CD4-positive, alpha-beta T cell treated with Interleukin-6 for 4 hours (primary cell): ENCODE measurements at regions not wholly inside any gene's neighbourhood (a gene's known extent, or its start where the extent isn't known, plus 50 kb on each side); places are given as distances from the start of the nearest gene placed in this dataset.

Experiments used
- DNase-seq: peaks from one replicate; pipeline ENCODE4 v3.0.0-alpha.2; 2020; ENCODE audit warnings: mixed read lengths

DNA sequence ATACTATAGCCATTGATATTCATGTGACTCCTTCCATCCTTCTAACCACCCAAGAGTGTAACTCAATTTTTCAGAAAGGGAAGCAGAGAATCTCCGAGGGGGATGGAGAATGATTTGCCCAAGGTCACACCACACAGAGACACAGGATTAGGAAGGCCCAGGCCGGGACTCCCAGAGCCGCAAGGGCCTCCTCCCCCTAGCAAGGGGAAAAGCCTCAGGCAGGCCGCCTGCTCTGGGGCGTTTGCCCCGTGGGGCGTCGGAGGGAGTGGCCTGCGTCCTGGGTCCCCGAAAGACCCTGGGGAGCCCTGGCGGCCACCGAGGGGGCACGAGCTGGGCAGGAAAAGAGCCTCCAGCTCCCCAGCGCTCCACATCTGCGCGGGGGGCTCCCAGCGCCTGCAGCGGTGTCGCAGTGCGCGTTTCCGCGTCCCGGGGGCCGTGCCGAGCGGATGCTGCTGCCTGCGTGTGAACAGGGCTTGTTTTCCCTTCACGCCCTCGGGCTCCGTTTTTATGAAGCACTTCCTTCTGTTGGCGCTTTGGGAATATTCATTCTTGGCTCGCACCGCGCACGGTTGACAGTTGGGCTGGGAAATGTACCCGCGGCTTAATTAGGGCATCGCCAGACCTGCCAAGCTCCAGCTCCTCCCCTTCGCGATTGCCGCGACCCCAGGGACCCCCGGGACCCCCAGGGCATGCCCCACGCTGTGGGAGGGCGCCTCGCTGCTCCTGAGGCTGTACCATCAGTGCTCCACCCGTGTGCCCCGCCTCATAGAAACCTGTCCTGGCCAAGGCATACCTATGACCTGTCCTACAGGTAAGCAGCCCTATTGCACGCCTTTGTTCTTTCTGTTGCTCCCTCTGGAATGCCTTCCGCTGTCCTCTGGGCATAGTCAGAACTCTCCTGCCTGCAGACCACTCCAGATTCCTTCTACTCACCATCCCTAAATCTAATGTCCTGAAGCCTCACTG is 158.9 kb upstream of the GLI2 start:
- no peak for DNase-seq

DNA sequence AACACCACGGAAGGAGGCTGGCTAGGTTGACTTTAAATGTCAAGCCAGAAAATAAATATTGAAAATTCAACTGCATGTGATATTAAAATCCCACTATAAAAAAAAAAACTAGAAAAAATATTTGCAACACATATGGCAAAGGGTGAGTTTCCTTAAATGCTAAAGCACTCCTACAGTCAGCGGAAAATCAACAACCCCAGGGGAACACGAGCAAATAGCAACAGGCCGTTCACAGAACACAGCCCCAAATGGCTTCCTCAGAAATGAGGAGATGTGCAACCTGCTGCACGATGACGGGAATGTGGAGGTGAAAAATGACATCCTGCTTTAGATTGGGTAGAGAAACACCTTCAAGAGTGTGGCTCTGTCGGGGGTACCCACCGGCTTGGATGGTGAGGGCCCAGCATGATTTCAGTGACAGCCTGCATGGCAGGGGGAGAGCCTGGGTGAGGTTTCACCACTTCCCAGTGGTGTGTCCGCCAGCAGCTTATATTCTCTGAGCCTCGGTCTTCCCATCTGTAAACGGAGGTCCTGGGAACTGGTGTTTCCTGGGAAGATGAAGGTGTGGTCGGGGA is 157.9 kb upstream of the GLI2 start:
- DNase-seq: no peak

DNA sequence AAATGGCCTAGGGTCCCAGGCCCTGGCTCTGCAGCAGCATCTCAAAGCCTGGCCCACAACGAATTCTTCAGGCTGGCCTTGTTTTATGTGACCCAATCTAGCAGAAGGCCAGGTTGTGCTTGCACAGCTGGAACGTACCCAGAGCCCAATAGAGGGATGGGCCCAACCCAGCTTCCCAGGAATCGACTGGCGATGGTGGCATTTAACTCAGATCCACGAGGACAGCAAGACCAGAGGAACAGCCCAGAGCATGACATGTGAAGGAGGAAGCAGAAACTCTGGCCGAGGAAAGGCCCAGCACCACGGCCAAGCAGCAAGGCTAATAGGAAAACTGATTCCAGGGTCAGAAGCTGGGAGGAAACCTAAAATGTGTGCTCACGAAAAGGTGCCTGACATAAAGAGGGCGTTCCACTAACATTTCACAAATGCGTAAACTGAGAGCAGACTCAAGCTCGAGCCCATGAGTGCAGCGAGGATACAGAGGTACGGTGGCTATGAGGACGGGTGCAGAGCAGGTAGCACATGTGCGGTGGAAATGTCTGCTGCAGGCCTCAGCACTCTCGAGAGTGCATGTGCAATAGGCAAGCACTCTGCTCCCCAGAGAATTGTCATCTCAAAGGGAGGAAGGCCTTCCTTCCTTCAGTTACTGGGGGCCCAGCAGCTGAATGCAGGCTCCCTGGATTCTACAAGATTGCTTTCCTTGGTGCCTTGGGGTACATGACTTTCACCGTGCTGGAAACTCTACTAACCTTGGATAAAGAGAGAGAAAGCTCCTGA is 156.9 kb upstream of the GLI2 start:
- DNase-seq: no peak

DNA sequence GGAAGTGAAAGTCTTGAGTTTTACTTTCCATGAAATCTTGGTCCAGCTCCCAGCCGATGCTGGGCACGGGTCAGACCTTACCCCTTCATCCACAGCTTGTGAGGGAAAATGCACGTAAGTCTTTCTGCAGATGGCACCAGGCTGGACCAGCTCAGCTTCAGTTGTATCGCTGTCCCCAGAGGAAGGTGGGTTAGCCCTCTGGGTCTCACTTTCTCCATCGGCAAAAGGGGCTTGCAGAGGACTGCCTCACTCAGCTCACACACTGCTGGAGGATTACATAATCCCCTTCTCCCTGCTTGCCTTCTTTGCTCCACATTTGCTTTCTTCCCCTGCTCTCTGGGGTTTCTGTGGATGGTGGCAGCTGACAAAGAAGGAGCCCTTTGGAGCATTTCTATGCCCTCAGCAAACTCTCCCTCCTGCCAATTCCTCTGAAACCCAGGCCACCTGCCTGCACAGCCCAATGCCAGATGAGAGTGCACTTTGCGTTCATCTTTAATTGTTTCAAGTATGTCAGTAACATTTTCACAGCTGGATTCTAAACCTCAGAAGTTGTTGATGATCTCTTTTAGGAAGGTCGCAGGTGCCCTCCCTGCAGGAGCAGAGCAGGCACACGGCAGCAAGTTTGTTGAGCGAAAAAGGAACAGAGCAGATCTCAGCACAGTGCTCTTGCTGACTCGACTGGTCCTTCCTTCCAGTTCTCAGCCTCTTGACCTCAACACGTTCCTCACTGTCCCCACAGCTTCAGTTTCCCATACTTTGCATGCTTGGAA is 155.6 kb upstream of the GLI2 start:
- DNase-seq: no peak

DNA sequence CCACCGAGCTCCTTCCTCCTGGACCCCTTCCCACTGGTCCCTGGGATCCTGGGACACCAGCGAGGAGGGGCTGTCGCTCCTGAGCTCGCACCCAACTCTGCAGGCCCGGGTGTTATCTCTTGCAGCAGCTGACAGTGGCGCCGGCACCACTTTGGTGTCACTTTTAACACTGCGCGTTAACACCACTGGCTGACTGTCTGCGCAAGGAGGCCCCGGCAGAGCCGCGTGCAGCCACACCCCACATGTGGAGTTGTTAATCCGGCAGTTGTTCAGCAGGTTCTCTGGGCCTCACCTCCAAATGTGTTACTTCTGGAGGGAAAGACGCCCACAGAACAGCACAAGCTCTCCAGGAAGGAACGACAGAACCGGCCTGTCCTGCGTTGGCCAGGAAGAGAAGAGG is 155.0 kb upstream of the GLI2 start:
- DNase-seq: no peak

DNA sequence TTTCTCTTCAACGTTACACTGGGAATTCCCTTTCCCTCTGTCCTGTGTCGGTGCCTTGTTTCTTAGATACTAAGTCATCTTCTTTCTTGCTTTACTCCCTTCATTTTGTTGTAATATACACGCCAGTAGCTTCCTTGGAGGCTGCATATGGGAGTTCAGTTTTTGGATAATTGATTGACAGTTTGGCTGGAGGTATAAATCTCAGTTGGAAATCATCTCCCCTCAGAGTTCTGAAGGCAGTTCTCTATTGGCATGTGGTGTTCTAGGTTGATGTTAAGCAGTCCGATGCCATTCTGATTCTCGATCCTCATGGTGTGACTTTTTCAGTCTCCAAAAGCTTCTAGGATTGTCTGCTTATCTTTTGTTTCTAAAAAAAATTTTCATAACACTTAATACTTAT is 152.5 kb upstream of the GLI2 start:
- DNase-seq: no peak

DNA sequence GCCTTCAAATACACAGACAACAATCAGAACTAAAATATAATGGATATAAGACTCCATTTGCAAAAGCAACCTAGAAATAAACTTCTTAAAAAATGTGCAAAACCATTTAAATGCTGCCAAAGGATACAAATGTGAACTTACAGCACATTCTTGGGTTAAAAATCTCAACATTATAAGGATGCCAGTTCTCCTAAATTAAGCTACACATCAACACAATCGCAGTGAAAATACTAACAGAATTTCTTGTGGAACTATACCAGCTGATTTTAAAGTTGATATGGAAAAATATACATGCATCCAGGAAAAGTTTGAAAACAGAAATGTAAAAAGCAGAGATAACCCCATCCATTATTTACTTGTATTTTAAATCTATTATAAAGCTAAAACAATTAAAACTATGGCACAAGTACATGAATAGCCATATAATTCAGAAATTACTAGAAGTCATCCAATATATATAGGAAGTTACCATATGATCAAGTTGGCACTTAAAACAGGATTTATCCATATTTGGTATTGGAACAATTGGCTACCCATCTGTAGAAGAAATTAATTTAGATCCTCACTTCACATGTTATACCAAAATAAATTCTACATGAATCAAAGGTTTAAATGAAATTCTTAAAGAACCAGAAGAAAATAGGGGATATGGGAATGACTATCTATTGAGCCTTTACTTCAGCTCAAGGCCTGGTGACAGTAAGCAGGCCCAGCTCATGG is 151.7 kb upstream of the GLI2 start:
- DNase-seq: no peak

DNA sequence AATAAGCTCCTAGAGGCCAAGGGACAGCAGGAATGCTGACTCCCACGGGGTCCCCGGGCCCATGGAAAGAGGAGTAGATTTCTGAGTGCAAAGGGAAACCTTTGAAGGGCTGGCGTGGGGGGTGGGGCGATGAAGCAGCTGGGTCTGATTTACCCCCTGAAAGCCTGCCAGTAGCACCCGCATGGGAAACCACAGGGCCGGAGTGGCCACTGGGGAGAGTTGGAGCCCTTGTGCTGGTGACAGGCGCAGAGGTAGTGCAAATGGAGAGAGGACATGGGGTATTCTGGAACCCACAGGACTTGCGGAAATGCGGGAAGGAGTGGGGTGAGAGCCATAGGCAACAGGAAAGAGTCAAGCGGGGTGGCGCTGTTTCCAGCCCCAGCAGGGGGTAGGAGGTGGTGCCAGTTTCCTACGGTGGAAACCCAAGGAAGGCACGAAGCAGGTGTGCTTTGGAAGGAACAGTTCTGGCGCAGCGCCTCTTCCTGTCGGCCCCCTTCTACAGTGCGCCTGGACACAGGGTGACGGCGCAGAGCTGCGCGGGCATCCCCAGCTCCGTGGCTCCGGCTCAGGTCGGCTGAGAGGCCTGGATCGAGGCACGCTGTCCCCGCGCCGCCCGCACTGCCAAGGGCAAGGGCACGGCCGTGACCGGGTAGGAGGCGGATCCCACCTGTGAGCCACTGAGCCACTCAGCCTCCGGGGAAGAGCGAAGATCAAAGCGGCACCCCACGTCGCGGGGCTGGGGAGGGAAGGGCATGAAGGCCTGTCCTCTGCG is 149.0 kb upstream of the GLI2 start:
- DNase-seq: no peak

DNA sequence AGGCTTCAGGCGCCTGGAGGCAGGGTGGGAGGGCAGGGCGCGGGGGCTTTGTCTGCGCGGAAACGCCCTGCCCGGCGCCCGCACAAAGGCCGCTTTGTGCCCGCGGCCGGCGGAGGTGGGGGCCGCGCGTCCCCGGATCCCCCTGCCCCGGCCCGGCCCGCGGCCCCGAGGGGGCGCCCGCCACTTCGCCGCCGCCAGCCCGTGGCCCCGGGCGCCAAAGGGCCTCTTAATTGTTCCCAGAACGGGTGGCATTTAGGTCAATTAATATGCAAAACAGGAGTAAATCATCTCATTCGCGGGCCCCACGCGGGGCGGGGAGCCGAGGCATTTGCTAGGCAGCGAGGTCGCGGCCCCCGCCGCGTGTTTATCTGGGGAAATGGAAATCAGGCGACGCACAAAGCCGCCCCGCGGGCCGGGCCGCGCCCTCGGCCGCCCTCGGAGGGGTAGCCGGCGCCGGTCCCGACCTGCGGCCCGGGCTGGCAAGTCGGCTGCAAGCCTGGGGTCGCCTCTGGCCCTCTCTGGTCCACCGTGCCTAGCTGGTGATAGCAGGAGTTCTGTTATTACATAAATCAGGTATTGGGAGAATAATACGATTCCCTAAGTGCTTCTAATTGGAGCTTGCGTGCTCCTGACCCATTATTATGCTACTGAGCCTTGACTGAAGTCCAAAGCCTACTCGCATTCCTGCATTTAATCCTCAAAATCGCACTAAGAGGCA is 148.2 kb upstream of the GLI2 start:
- no peak for DNase-seq

DNA sequence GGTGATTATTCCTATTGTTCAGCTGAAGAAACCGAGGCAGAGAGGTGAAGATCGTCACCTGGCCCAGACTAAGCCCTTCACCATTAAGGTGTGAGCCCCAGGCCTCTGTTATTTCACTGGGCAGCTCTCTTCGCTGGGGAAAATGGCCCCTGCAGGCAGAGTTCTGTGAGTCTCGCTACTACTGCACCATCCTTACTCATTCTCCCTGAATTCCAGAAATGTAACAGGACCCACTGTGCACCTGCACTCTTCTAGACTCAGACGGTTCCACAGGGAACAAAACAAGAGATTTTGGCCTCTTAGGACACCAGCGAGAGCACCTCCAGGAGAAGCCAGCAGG is 147.7 kb upstream of the GLI2 start:
- DNase-seq: no peak

DNA sequence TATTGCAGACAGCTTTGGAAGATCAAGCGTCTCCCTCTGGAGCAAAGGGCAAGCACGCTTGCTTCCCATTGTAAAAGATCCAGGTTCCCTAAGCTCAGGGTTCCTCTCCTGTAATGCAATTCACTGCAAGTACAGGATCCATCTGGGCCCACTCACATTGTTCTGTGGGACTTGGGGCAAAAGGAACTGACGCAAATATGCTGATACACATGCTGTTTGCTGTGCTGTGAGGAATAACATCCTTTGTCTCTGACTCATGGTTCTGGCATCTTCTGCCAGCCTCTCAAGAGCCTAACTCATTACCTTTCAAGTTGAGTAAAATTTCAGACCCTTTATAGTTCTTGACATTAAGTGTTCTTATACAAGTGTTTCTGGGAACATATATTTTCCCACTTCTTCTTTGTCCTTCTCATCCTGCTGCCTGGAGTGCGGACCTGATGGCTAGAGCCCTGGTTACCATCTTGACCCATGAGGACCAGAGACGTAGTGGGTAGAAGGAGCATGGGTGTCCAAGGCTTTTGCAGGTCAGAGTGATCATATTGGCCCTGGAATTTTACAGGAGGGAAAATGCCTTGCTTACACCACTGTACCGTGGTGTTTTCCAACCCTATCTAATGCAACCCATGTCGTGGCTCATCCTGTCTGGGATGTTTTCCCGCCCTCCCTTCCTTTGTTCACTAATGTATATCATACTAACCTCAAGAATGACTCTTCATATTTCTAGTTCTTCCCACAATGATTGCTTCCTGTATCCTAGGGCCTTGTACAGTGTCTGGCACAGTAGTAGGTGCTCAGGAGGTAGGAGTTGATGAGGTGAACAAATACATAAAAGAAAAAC is 145.7 kb upstream of the GLI2 start:
- DNase-seq: no peak

DNA sequence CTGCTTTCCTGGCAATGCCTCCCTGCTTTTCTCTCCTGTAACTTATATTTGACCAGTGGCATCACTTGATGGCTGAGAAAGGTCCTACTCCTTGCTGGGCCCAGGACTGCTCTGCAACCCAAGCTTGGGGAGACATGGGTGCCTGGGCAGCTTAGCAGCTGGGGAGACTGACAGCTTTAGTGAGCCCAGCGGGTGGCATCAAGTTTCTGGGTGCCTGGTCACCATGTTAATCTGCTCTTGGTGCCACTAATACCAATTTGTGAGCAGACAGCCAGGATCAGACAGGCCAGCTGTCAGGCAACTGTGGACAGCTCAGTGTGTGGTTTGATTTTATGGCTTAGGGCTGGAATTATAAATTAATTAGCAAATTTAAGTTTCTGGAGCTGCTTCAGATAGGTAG is 144.8 kb upstream of the GLI2 start:
- DNase-seq: no peak

DNA sequence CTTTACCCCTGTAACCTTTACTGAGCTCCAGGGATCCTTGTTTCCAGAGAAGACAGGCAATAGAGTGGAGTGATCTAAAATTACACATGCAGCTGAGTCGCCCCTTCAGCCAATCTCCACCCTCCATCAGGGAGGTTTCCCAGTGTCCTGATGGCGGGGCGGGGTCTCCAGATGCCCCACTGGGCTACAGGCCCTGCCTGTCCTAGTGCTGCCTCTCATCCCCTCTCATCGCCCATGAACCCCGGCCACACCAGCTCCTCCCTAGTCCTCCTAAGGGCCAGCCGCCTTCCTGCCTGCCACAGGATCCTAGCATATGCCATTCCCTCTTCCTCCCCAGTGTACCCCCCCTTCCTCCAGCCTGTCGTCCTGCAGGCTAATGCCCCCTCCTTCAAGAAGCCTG is 144.1 kb upstream of the GLI2 start:
- no peak for DNase-seq

DNA sequence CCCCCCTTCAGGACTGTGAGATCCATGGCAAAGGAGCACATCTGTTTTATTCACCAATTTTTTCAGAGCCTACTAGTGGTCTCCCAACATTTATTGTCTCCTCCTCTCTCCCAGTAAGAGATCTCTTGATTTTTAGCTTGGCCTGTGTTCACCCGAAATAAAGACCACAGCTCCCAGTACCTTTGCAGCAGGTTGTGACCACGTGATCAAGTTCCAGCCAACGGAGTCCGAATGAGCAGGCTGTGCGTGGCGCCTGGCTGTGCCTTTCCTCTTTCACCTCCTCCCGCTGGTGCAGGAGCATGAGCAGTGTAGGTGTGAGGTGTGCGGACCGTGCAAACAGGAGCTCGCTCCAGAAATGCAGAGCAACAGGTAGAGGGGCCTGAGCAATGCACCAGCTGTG is 143.6 kb upstream of the GLI2 start:
- no peak for DNase-seq

DNA sequence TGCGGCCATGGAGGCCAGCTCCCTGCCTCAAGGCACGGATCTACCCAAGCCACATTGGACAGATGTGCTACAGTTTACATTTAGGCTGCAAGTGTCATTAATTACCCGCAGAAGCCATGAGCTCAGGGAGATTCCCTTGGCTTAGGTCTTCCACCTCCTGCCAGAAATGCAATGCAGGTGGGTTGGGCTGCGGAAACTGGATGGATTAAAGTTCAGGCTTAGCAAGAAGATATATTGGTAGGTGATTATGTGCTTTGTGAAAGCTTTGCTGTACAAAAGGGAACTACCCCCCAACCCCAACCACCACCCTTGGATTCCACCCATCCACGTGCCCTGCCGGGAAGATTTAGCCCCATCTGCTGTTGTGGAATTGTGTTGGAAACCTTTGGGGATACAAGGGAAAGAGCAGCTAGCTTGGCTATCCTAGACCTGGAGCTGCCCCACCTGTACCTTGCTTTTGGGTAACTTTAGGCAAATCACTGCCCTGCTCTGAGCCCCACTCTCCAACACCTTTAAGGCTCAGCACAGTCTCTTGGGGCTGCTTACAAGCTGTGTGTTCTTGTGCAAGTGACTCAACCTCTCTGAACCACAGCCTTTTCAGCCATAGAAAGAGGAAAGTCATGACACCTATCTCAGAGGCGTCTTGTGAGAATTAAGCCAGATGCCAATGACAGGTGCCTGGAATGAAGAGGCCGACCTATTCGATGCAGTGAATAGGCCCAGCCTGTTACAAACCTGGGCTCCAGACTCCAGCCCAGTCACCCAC is 141.6 kb upstream of the GLI2 start:
- no peak for DNase-seq

DNA sequence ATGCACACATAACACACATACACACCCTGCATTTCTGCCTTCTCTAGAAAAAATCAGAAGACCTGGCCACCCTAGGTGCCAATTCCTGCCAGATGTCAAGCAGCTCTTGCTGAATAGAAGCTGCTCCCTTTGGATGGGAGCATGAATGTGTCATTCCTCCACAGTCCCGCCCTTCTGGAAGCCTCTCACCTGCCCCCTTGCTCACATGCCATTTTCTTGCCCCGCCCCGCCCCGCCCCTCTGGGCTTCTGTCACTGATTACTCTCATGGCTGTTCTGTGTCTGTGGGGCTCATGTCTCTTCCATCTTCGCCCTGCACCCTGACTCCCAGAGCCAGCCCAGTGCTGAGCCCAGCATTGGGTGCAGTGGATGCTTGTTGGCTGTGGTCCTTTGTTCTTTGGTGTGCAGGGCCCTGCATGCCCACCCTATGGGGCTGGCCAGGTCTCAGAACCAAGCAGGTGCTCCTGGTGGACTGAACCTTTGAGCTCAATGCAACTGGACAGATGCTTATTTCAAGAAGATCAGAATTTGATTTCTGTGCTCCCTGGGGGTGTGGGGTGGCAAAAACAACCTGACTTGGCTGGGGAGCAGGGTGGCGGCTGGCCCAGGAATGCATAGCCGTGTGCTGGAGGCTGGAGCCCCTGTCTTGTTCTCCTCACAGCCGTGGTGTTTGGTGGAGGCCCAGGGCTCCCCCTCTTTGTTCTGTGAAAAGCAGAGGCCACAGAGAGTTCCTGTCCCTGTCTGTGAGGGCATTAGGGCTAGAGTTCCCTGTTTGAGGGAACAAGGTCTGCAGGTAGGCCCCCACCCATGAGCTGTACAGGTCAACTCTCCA is 140.6 kb upstream of the GLI2 start:
- no peak for DNase-seq

DNA sequence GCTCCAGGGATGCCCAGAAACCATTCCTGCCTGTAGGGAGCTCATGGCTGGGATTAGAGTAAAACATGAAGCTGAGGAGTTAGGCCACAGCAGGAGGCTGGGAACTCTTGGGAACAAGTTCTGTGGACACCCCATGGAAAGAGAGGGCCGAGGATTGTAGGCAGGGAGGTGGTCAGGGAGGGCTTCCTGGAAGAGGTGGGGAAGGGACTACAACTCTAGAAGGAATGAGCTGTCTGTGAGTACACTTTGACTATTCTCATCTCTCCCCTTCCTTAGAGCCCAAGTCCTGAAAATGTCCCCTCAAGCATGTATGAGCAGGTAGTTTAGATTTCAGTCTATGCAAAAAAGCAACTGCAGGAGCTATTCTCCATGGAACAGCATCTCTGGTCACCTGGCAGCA is 139.9 kb upstream of the GLI2 start:
- no peak for DNase-seq

DNA sequence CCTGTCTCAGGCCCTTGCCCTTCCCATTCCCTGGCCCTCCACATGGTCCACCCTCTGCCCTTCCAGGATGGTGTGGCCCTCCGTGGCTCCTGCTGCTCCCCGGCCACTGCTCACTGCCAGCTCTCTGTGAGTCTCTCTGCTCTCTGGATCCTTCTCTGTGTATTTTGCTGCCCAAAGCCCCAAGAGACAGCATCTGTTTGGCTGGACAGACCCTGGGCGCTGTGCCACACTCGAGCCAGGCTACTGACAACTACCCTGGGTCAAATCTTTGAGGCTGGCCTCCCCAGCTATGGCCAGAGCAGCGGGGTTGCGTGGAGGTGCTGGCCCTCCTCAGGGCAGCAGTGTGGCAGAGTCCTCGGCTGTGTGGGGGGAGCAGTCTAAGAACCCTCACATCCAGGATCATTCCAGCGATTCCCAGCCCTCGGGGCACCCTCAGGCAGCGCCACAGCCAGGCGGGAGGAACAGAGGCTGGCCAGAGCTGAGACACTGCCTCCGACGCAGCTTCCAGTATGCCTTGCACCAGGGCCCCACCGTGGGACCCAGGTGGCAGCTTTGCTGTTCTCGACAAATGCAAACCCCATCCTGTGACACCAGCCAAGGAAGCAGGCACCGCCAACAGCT is 139.4 kb upstream of the GLI2 start:
- no peak for DNase-seq
